ENCODE measurements at regions not wholly inside any gene's neighbourhood (a gene's known extent, or its start where the extent isn't known, plus 50 kb on each side); places are given as distances from the start of the nearest gene placed in this dataset.

DNA sequence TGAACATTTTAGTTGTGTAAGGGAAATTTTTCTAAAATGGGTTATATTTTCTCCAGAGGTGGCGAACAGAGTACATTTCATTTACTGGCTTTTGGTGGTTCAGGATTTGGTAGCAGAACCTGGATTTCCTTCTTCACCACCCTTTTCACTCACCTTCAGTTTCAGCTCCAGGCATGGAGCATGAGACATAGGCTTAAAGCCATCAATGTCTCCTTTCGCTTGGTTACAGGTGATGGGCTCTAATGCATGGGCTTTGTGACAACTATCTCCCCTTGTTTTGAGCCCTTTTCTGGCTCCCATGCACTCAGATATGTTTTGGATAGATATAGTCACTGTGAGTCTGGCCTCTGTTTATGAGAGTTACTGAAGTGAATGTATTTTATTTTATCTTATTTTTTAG is 96.6 kb upstream of the ANKRD28 start:
- no peaks in the 10 kb centered on the region for H3K79me2 ChIP-seq (replicated peaks; ENCODE audit: insufficient read depth, low read length)
- H3K9ac ChIP-seq (ENCODE audit: low read length): no peak overlapping the region
- no peaks in the 10 kb centered on the region for H3K27me3 ChIP-seq (ENCODE audit: insufficient read depth, low read depth, low read length)
- no peaks in the 10 kb centered on the region for H3K9me2 ChIP-seq (ENCODE audit: insufficient read depth, low read length)
- H3K4me3 ChIP-seq (ENCODE audit: low read length): no peak overlapping the region
- no peak overlapping the region for H3K27ac ChIP-seq (ENCODE audit: low read length)
- no peaks in the 10 kb centered on the region for H3K36me3 ChIP-seq (ENCODE audit: insufficient read depth, low read length)
- no peaks in the 10 kb centered on the region for H4K20me1 ChIP-seq (ENCODE audit: insufficient read depth)
- TF ChIP-seq POLR2AphosphoS5 (IDR thresholded peaks at IDR 0.05): no peak
- TF ChIP-seq EP300 (conservative IDR thresholded peaks at IDR 0.05; ENCODE audit: poor library complexity, severe bottlenecking): no peak
- TF ChIP-seq, protein P1, sequence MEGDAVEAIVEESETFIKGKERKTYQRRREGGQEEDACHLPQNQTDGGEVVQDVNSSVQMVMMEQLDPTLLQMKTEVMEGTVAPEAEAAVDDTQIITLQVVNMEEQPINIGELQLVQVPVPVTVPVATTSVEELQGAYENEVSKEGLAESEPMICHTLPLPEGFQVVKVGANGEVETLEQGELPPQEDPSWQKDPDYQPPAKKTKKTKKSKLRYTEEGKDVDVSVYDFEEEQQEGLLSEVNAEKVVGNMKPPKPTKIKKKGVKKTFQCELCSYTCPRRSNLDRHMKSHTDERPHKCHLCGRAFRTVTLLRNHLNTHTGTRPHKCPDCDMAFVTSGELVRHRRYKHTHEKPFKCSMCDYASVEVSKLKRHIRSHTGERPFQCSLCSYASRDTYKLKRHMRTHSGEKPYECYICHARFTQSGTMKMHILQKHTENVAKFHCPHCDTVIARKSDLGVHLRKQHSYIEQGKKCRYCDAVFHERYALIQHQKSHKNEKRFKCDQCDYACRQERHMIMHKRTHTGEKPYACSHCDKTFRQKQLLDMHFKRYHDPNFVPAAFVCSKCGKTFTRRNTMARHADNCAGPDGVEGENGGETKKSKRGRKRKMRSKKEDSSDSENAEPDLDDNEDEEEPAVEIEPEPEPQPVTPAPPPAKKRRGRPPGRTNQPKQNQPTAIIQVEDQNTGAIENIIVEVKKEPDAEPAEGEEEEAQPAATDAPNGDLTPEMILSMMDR (IDR thresholded peaks at IDR 0.05; ENCODE audit: poor library complexity, severe bottlenecking): no peak
- TF ChIP-seq EZH2 (IDR thresholded peaks at IDR 0.05; ENCODE audit: borderline replicate concordance, insufficient read depth, low read length, poor library complexity, severe bottlenecking): no peak
- no peak for TF ChIP-seq MXI1 (conservative IDR thresholded peaks at IDR 0.05; ENCODE audit: poor library complexity, severe bottlenecking)
- TF ChIP-seq TAF1 (IDR thresholded peaks at IDR 0.05; ENCODE audit: low read depth): no peak
- no peak for TF ChIP-seq SMC3 (conservative IDR thresholded peaks at IDR 0.05; ENCODE audit: poor library complexity)
- TF ChIP-seq, protein P2, sequence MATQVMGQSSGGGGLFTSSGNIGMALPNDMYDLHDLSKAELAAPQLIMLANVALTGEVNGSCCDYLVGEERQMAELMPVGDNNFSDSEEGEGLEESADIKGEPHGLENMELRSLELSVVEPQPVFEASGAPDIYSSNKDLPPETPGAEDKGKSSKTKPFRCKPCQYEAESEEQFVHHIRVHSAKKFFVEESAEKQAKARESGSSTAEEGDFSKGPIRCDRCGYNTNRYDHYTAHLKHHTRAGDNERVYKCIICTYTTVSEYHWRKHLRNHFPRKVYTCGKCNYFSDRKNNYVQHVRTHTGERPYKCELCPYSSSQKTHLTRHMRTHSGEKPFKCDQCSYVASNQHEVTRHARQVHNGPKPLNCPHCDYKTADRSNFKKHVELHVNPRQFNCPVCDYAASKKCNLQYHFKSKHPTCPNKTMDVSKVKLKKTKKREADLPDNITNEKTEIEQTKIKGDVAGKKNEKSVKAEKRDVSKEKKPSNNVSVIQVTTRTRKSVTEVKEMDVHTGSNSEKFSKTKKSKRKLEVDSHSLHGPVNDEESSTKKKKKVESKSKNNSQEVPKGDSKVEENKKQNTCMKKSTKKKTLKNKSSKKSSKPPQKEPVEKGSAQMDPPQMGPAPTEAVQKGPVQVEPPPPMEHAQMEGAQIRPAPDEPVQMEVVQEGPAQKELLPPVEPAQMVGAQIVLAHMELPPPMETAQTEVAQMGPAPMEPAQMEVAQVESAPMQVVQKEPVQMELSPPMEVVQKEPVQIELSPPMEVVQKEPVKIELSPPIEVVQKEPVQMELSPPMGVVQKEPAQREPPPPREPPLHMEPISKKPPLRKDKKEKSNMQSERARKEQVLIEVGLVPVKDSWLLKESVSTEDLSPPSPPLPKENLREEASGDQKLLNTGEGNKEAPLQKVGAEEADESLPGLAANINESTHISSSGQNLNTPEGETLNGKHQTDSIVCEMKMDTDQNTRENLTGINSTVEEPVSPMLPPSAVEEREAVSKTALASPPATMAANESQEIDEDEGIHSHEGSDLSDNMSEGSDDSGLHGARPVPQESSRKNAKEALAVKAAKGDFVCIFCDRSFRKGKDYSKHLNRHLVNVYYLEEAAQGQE (IDR thresholded peaks at IDR 0.05; ENCODE audit: borderline replicate concordance): no peak
- TF ChIP-seq RAD21 (conservative IDR thresholded peaks at IDR 0.05): no peak
- no peak overlapping the region for H2AFZ ChIP-seq (ENCODE audit: low read depth, low read length)
- H3K9me3 ChIP-seq (ENCODE audit: low read length): no peaks in the 10 kb centered on the region
- no peaks in the 10 kb centered on the region for H3F3A ChIP-seq (ENCODE audit: insufficient read depth, low read length, poor library complexity, severe bottlenecking)
- no peak overlapping the region for H3K4me2 ChIP-seq (ENCODE audit: low read length)

DNA sequence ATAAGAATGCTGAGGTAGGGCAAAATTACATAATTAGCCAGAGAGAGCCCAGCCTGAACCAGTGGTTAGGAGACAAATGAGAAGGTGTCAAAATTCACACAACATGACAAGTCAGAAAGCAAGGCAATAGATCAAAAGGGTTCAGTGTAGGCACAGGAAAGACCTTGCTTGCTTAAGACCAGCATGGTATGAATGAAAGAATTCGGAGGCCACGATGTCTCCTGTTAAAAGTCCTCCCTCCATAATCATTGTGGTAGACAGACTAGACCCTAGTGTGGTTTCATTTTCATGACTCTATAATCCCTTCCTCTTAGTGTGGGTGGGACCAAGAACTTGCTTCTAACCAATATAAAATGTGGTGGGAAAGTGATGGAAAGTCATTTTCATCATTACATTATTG is 98.7 kb upstream of the ANKRD28 start:
- Histone ChIP-seq H4K20me1 (ENCODE audit: insufficient read depth) (no peaks in the 10 kb centered on the region), H3K9ac (ENCODE audit: low read length) (no peak overlapping the region), H3K27me3 (ENCODE audit: insufficient read depth, low read depth, low read length) (no peaks in the 10 kb centered on the region), H3K27ac (ENCODE audit: low read length) (no peak overlapping the region), H3F3A (ENCODE audit: insufficient read depth, low read length, poor library complexity, severe bottlenecking) (no peaks in the 10 kb centered on the region), H3K79me2 (replicated peaks; ENCODE audit: insufficient read depth, low read length) (no peaks in the 10 kb centered on the region), H3K36me3 (ENCODE audit: insufficient read depth, low read length) (no peaks in the 10 kb centered on the region), H3K9me3 (ENCODE audit: low read length) (no peaks in the 10 kb centered on the region), H3K4me2 (ENCODE audit: low read length) (no peak overlapping the region), H2AFZ (ENCODE audit: low read depth, low read length) (no peak overlapping the region), H3K4me3 (ENCODE audit: low read length) (no peak overlapping the region), H3K9me2 (ENCODE audit: insufficient read depth, low read length) (no peaks in the 10 kb centered on the region)
- TF ChIP-seq, protein P1 (IDR thresholded peaks at IDR 0.05; ENCODE audit: poor library complexity, severe bottlenecking): no peak
- no peak for TF ChIP-seq SMC3 (conservative IDR thresholded peaks at IDR 0.05; ENCODE audit: poor library complexity)
- TF ChIP-seq POLR2AphosphoS5 (IDR thresholded peaks at IDR 0.05): no peak
- no peak for TF ChIP-seq TAF1 (IDR thresholded peaks at IDR 0.05; ENCODE audit: low read depth)
- no peak for TF ChIP-seq EZH2 (IDR thresholded peaks at IDR 0.05; ENCODE audit: borderline replicate concordance, insufficient read depth, low read length, poor library complexity, severe bottlenecking)
- no peak for TF ChIP-seq EP300 (conservative IDR thresholded peaks at IDR 0.05; ENCODE audit: poor library complexity, severe bottlenecking)
- TF ChIP-seq, protein P2 (IDR thresholded peaks at IDR 0.05; ENCODE audit: borderline replicate concordance): no peak
- TF ChIP-seq MXI1 (conservative IDR thresholded peaks at IDR 0.05; ENCODE audit: poor library complexity, severe bottlenecking): no peak
- no peak for TF ChIP-seq RAD21 (conservative IDR thresholded peaks at IDR 0.05)
